ENCODE measurements at regions not wholly inside any gene's neighbourhood (a gene's known extent, or its start where the extent isn't known, plus 50 kb on each side); places are given as distances from the start of the nearest gene placed in this dataset.

DNA sequence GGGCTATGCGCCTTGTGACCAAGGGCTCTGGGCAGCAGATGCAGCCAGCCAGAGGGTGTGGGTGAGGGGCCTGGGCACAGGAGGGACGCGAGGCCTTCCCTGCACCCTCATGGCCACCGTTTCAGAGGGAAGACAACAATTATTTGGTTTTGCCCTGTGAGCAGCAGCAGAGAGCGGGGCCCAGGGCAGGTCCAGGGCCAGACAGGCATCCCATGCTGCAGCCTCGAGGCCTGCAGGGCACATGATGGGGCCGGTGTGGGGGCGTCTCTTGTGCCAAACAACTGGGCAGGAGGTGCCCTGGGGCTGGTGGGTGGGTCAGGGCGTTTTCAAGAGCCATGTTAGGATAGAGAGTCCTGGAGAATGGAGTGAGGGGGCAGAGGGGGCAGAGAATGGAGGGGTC lies 79.4 kb downstream of the SCGB2B2 start:
- in situ Hi-C loops (cut with HindIII; ENCODE audit: low sequenced_read_pairs), result no loop called here

DNA sequence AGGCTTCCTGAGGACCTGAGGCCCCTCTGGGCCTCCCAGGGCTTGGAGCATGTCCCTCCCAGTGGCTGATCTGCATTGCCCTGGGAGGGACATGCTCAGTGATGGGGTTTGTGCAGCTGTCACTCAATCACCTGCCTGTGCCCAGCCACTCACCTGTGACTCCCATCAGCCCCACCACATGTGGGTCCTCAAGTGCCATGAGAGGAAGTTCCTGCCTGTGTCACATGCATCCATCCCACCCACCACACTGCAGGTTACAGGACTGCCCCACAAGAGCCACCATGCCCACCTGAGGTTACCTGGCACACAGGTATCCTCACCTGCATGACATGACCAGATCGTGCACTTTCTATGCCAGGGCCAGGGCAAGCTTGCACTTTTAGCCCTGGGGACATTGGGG lies 80.0 kb downstream of the SCGB2B2 start:
- TF ChIP-seq, protein P1, sequence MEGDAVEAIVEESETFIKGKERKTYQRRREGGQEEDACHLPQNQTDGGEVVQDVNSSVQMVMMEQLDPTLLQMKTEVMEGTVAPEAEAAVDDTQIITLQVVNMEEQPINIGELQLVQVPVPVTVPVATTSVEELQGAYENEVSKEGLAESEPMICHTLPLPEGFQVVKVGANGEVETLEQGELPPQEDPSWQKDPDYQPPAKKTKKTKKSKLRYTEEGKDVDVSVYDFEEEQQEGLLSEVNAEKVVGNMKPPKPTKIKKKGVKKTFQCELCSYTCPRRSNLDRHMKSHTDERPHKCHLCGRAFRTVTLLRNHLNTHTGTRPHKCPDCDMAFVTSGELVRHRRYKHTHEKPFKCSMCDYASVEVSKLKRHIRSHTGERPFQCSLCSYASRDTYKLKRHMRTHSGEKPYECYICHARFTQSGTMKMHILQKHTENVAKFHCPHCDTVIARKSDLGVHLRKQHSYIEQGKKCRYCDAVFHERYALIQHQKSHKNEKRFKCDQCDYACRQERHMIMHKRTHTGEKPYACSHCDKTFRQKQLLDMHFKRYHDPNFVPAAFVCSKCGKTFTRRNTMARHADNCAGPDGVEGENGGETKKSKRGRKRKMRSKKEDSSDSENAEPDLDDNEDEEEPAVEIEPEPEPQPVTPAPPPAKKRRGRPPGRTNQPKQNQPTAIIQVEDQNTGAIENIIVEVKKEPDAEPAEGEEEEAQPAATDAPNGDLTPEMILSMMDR (IDR thresholded peaks at IDR 0.05; ENCODE audit: low read depth, low read length, missing control alignments), result no peak
- H3K4me3 ChIP-seq (ENCODE audit: low read depth, low read length), result no peak overlapping the region
- no peak for DNase-seq (ENCODE audit: low read depth)
- in situ Hi-C loops (cut with HindIII; ENCODE audit: low sequenced_read_pairs), result no loop called here

More for the DNA sequence above, 79.4 kb downstream of the SCGB2B2 start:
- no peak overlapping the region for H3K4me3 ChIP-seq (ENCODE audit: low read depth, low read length)
- DNase-seq (ENCODE audit: low read depth), result no peak
- TF ChIP-seq, protein P1 (IDR thresholded peaks at IDR 0.05; ENCODE audit: low read depth, low read length, missing control alignments), result no peak

DNA sequence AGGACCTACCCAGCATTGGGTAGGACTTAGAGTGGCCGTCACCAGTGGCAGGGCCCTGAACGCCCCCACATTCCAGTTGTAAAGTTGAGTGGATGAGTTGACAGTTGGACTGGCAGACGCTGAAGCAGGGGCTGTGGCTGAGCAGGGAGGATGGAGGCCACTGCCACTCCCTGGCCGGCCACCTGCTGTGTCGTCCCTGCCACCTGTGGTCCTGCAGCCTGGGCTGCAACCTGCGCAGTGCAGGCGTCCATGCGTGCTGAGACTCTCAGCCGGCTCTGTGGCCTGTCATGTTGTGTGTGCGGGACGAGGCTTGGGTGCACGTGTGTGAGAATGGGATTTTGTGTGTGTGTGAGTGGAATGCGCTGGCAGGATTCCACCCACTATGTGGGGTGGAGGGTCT lies 80.8 kb downstream of the SCGB2B2 start:
- in situ Hi-C loops (cut with HindIII; ENCODE audit: low sequenced_read_pairs), result no loop called here
- no peak for DNase-seq (ENCODE audit: low read depth)
- TF ChIP-seq, protein P1 (IDR thresholded peaks at IDR 0.05; ENCODE audit: low read depth, low read length, missing control alignments), result no peak
- H3K4me3 ChIP-seq (ENCODE audit: low read depth, low read length), result no peak overlapping the region

DNA sequence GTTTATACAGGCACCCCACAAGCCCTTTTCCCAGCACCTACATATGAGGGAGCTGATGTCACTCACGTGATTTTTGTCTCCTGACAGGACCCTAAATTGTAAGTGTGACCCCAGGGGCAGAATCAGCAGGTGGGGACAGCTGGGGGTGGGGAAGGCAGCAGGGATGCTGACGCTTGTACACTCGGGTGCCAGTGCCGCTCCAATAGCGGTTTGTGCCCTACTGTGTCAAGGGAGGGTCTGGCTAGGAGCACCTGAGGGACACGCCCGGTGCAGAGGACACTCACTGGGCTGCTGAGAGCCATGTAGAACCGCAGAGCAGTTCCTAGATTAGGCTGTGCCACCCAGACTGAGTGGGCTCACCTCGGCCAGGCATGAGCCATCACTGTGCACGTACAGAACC lies 81.3 kb downstream of the SCGB2B2 start:
- in situ Hi-C loops (cut with HindIII; ENCODE audit: low sequenced_read_pairs), result no loop called here
- TF ChIP-seq, protein P1 (IDR thresholded peaks at IDR 0.05; ENCODE audit: low read depth, low read length, missing control alignments), result no peak
- no peak overlapping the region for H3K4me3 ChIP-seq (ENCODE audit: low read depth, low read length)
- DNase-seq (ENCODE audit: low read depth), result no peak

DNA sequence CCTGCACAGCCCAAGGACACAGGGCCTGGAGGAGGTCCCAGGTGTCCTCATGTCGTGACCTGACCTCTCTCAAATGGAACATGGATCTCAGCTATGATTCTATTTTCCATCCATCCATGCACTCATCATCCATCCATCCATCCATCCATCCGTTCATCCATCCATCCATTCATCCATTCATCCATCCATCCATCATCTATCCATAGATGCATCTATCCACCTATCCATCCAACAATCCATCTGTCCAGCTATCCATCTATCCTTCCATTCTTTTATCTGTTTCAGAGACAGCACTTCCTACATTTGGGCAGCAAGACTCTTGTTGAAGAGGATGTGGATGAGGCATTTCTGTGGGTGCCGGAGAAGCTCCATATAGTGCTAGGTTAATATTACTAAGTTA lies 86.7 kb downstream of the SCGB2B2 start:
- in situ Hi-C loops (cut with HindIII; ENCODE audit: low sequenced_read_pairs), result no loop called here
- TF ChIP-seq, protein P1 (IDR thresholded peaks at IDR 0.05; ENCODE audit: low read depth, low read length, missing control alignments), result no peak
- H3K4me3 ChIP-seq (ENCODE audit: low read depth, low read length), result no peak overlapping the region
- DNase-seq (ENCODE audit: low read depth), result no peak

DNA sequence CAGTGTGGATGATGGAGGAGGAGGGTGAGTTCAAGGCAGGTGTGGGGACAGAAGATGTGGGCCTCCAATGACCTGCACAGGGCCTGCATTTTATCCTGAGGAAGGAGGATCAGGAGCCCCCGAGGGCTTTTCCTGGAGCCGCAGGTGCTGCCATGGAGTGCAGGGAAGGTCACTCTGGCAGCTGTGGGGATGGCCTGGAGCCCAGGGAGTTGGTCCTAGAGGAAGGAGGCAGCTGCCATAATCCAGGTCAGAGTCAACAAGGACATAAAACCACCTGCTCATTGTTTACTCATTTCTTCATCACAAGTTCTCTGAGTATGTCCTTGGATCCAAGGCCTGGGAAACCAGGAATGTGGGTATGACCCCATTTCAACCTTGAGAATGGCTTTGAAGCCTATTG lies 87.2 kb downstream of the SCGB2B2 start:
- DNase-seq (ENCODE audit: low read depth), result no peak
- no peak overlapping the region for H3K4me3 ChIP-seq (ENCODE audit: low read depth, low read length)
- in situ Hi-C loops (cut with HindIII; ENCODE audit: low sequenced_read_pairs), result no loop called here
- TF ChIP-seq, protein P1 (IDR thresholded peaks at IDR 0.05; ENCODE audit: low read depth, low read length, missing control alignments), result no peak

DNA sequence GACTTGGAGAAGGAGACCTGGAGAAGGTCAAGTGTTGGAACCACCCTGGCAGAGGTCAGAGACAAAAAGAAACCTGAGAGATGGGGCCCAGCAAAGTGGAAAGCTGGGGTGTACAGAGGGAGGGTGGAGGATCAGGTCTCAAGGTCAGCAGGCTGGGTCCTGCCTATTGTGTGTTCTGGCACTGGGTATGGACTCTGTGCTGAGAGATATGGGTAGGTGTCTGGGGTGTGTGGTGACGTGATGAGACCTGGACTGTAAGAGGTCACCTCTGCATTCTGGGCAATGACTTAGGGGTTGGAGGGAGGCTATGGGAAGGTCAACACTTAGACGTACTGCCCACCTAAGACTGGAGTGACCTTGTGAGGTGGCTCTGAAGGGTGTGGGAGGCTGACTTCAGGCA lies 88.1 kb downstream of the SCGB2B2 start:
- TF ChIP-seq, protein P1 (IDR thresholded peaks at IDR 0.05; ENCODE audit: low read depth, low read length, missing control alignments), result no peak
- no peak overlapping the region for H3K4me3 ChIP-seq (ENCODE audit: low read depth, low read length)
- DNase-seq (ENCODE audit: low read depth), result no peak
- in situ Hi-C loops (cut with HindIII; ENCODE audit: low sequenced_read_pairs), result no loop called here
